Loucy (cell line): ENCODE measurements at regions not wholly inside any gene's neighbourhood (a gene's known extent, or its start where the extent isn't known, plus 50 kb on each side); places are given as distances from the start of the nearest gene placed in this dataset.
A peak's percentile ranks its signal among the peaks of the same experiment; 100 is the strongest.

Source experiments
- H2AFZ ChIP-seq: fragments of 200-600 bp; sonication (generic); 2 replicates; pipeline ENCODE4 v1.6.0; 2016; ENCODE audit warnings: antibody characterized with exemption, mild to moderate bottlenecking, low read length, moderate library complexity
- H3F3A ChIP-seq: fragments of 200-600 bp; 2 replicates; pipeline ENCODE4 v1.6.0; 2016; ENCODE audit warnings: antibody characterized with exemption, low read depth, mild to moderate bottlenecking
- H3K27me3 ChIP-seq: fragments of 200-600 bp; sonication (generic); 2 replicates; pipeline ENCODE4 v1.6.1; 2014; ENCODE audit warnings: low read length, mild to moderate bottlenecking; ENCODE audit not compliant: insufficient read depth, poor library complexity, severe bottlenecking
- H3K36me3 ChIP-seq: fragments of 200-600 bp; sonication (generic); 2 replicates; pipeline ENCODE4 v1.6.1; 2016; ENCODE audit warnings: low read length; ENCODE audit not compliant: insufficient read depth
- H3K4me1 ChIP-seq: fragments of 200-600 bp; sonication (generic); 2 replicates; pipeline ENCODE4 v1.5.1; 2014; ENCODE audit warnings: low read length, mild to moderate bottlenecking; ENCODE audit not compliant: insufficient read depth, poor library complexity, severe bottlenecking
- H3K4me2 ChIP-seq: fragments of 200-600 bp; sonication (generic); 2 replicates; pipeline ENCODE4 v1.6.0; 2014; ENCODE audit warnings: antibody characterized with exemption, low read length, low read depth, mild to moderate bottlenecking; ENCODE audit not compliant: poor library complexity, severe bottlenecking
- H3K4me3 ChIP-seq: fragments of 200-600 bp; sonication (generic); 2 replicates; pipeline ENCODE4 v1.5.1; 2014; ENCODE audit warnings: low read length, mild to moderate bottlenecking, mixed read lengths; ENCODE audit not compliant: poor library complexity, severe bottlenecking
- H3K79me2 ChIP-seq: fragments of 200-600 bp; sonication (generic); 2 replicates; pipeline ENCODE4 v1.6.1; 2014; ENCODE audit warnings: low read length; ENCODE audit not compliant: insufficient read depth
- H3K9ac ChIP-seq: fragments of 200-600 bp; sonication (generic); 2 replicates; pipeline ENCODE4 v1.6.0; 2014; ENCODE audit warnings: mild to moderate bottlenecking, low read depth, low read length, moderate library complexity; ENCODE audit not compliant: poor library complexity, severe bottlenecking
- H3K9me2 ChIP-seq: fragments of 200-600 bp; sonication (generic); replicated peaks from 2 replicates; pipeline ENCODE4 v1.6.1; 2016; ENCODE audit warnings: low read depth, low read length, mixed read lengths
- H3K9me3 ChIP-seq: fragments of 200-600 bp; sonication (generic); 2 replicates; pipeline ENCODE4 v1.6.1; 2014; ENCODE audit warnings: mild to moderate bottlenecking, antibody characterized with exemption, low read length, low read depth; ENCODE audit not compliant: insufficient read depth
- H4K20me1 ChIP-seq: fragments of 200-600 bp; sonication (generic); 2 replicates; pipeline ENCODE4 v1.6.0; 2014; ENCODE audit warnings: antibody characterized with exemption, low read length, mild to moderate bottlenecking; ENCODE audit not compliant: insufficient read depth, poor library complexity, severe bottlenecking
- CTCF ChIP-seq: fragments of 200-600 bp; sonication (generic); conservative IDR thresholded peaks from 2 replicates; pipeline ENCODE4 v1.5.1; 2014; ENCODE audit warnings: mild to moderate bottlenecking, antibody characterized with exemption, low read length
- EZH2phosphoT487 ChIP-seq: fragments of 200-600 bp; IDR thresholded peaks from 2 replicates; pipeline ENCODE4 v1.6.1; 2018; ENCODE audit warnings: antibody characterized with exemption, mild to moderate bottlenecking, moderate library complexity, borderline replicate concordance

- no peaks in the 10 kb centered on the region for H3K36me3 ChIP-seq
- H3K4me3 ChIP-seq, result peak overlapping the region; percentile 27
- peak overlapping the region; percentile 59 for H3K4me2 ChIP-seq
- H2AFZ ChIP-seq, result peak overlapping the region; percentile 73
- no peak for TF ChIP-seq EZH2phosphoT487
- TF ChIP-seq CTCF, result no peak
- H3K9me2 ChIP-seq, result no peaks in the 10 kb centered on the region
- H3K79me2 ChIP-seq, result no peaks in the 10 kb centered on the region
- H4K20me1 ChIP-seq, result no peaks in the 10 kb centered on the region
- H3K9ac ChIP-seq, result peak overlapping the region; percentile 44
- H3K4me1 ChIP-seq, result peaks cover 31% of the 10 kb centered on the region
- H3K27me3 ChIP-seq, result no peaks in the 10 kb centered on the region
- H3F3A ChIP-seq, result no peaks in the 10 kb centered on the region
- no peaks in the 10 kb centered on the region for H3K9me3 ChIP-seq
Measured at GRCh38 chr6:15995493-15995892, 133.4 kb upstream of the MYLIP start.

DNA sequence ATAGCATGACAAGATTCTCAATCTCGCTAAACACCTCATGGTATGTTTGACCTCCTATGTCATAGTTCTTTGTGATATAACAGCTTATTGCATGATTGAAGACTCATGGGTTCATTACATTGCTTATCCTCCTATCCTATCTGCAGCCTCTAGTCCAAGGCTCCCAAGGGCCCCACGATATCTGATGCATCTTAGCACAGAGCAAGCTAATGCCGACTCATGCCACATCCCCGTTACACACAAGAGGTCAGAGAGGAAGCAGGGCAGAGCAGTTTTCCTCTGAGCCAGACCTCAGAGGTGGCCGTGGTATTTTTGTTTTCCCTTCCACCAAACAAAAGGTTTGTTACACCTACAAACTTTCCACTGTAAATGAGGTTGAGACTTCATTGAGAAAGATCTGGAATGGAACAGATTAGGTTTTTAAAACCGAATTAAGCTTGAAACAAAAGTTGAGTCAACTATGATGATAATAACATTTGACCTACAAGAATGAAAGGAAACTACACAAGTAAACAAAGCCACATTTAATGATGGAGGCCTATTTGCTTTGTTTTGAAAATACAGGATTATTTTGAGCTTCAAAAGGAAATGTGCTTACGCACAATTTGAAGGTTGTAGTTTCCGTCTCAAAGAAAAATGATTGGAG, 133.9 kb upstream of the MYLIP start:
- peak overlapping the region; percentile 27 for H3K4me3 ChIP-seq
- H3K9me2 ChIP-seq, result no peaks in the 10 kb centered on the region
- no peaks in the 10 kb centered on the region for H3K79me2 ChIP-seq
- no peaks in the 10 kb centered on the region for H3K9me3 ChIP-seq
- no peaks in the 10 kb centered on the region for H3K36me3 ChIP-seq
- no peaks in the 10 kb centered on the region for H3K27me3 ChIP-seq
- peak overlapping the region; percentile 44 for H3K9ac ChIP-seq
- peaks cover 31% of the 10 kb centered on the region for H3K4me1 ChIP-seq
- H3F3A ChIP-seq, result no peaks in the 10 kb centered on the region
- peak overlapping the region; percentile 59 for H3K4me2 ChIP-seq
- H4K20me1 ChIP-seq, result no peaks in the 10 kb centered on the region
- TF ChIP-seq EZH2phosphoT487 (no peak), CTCF (no peak)
- peak overlapping the region; percentile 73 for H2AFZ ChIP-seq

- Histone ChIP-seq H3K4me3 (no peak overlapping the region), H3K4me1 (peaks cover 31% of the 10 kb centered on the region), H2AFZ (no peak overlapping the region), H3K79me2 (no peaks in the 10 kb centered on the region), H3K9ac (no peak overlapping the region), H3K27me3 (no peaks in the 10 kb centered on the region), H3K9me3 (no peaks in the 10 kb centered on the region), H3F3A (no peaks in the 10 kb centered on the region), H3K4me2 (no peak overlapping the region), H3K36me3 (no peaks in the 10 kb centered on the region), H4K20me1 (no peaks in the 10 kb centered on the region), H3K9me2 (no peaks in the 10 kb centered on the region)
- TF ChIP-seq EZH2phosphoT487 (no peak), CTCF (no peak)
Measured at GRCh38 chr6:15993716-15994228, 135.1 kb upstream of the MYLIP start.
